ENCODE measurements at regions not wholly inside any gene's neighbourhood (a gene's known extent, or its start where the extent isn't known, plus 50 kb on each side); places are given as distances from the start of the nearest gene placed in this dataset.

GRCh38 chr6:839201-839600 lies 146.3 kb upstream of the EXOC2 start:
- CTCF ChIA-PET, result no interaction called here
- no peaks in the 10 kb centered on the region for H3K36me3 ChIP-seq (ENCODE audit: control insufficient read depth in 2 of 2, insufficient read depth in 2 of 2, low read length in 1 of 2)
- no peak overlapping the region for H3K27ac ChIP-seq (ENCODE audit: control insufficient read depth, insufficient read depth)
- in situ Hi-C loops (cut with MboI) (no loop called here), intact Hi-C loops (cut with micrococcal nuclease; ENCODE audit: unreplicated experiment) (no loop called here)
- ATAC-seq (no peak), FAIRE-seq (no peak), DNase-seq (ENCODE audit: low read depth, low spot score) (no peak)
- H3K4me1 ChIP-seq (ENCODE audit: control insufficient read depth, insufficient read depth, low read length), result no peaks in the 10 kb centered on the region
- BruUV-seq (replicated peaks), result no TSS peak
- H3K27me3 ChIP-seq (replicated peaks in 1 of 2; ENCODE audit: control insufficient read depth in 2 of 2, insufficient read depth in 2 of 2, low read length in 1 of 2), result 0 out of 4 replicates have a peak, but pooled peaks cover 0 to 3% of the 10 kb centered on the region in 2 experiments
- no peak overlapping the region for H3K4me2 ChIP-seq (ENCODE audit: control insufficient read depth, insufficient read depth)
- H3K4me3 ChIP-seq, result no peak overlapping the region
- SMC1A ChIA-PET (ENCODE audit: uncharacterized antibody, unreplicated experiment), result interaction anchor here (1.1 kb wide), 1 partner anchor 10 kb away, joined by 3 read pairs; no protein-coding TSS in a partner anchor
- H4K20me1 ChIP-seq (ENCODE audit: control insufficient read depth, insufficient read depth), result no peaks in the 10 kb centered on the region
- POLR2A ChIA-PET, result no interaction called here
- no peaks in the 10 kb centered on the region for H3K79me2 ChIP-seq (ENCODE audit: control insufficient read depth, insufficient read depth, low read length)
- H2AFZ ChIP-seq (ENCODE audit: control insufficient read depth, low read depth, low read length), result no peak overlapping the region
- RAD21 ChIA-PET (ENCODE audit: unreplicated experiment), result no interaction called here
- 21% methylated on average over 2 of the region's 2 CpGs for WGBS (ENCODE audit: insufficient coverage, insufficient replicate concordance, low lambda C conversion rate, missing lambda C conversion rate)
- no peaks in the 10 kb centered on the region; the same call in 1 of the 3 replicates for H3K9me3 ChIP-seq (replicated peaks; ENCODE audit: control insufficient read depth, insufficient read depth, low read length)
- no peak overlapping the region for H3K9ac ChIP-seq (ENCODE audit: control insufficient read depth, insufficient read depth, low read length)
- TF ChIP-seq GABPA (IDR thresholded peaks at IDR 0.05; ENCODE audit: low read depth) (no peak), CEBPB (IDR thresholded peaks at IDR 0.05; ENCODE audit: borderline replicate concordance in 1 of 2, low read depth in 2 of 2, low read length in 2 of 2) (no peak), RAD21 (IDR thresholded peaks at IDR 0.05; ENCODE audit: insufficient read depth, low read depth, low read length) (no peak), CEBPZ (IDR thresholded peaks at IDR 0.05; ENCODE audit: low read depth, low read length) (no peak), ATF2 (IDR thresholded peaks at IDR 0.05; ENCODE audit: low read length) (no peak), HDGF (IDR thresholded peaks at IDR 0.05) (no peak), SMAD5 (IDR thresholded peaks at IDR 0.05; ENCODE audit: low read depth) (no peak), RFX5 (IDR thresholded peaks at IDR 0.05; ENCODE audit: low read depth, low read length) (no peak), TCF7 (IDR thresholded peaks at IDR 0.05; ENCODE audit: borderline replicate concordance) (no peak), BRCA1 (IDR thresholded peaks at IDR 0.05; ENCODE audit: low read depth, low read length) (no peak)
- TF ChIP-seq, protein P1, sequence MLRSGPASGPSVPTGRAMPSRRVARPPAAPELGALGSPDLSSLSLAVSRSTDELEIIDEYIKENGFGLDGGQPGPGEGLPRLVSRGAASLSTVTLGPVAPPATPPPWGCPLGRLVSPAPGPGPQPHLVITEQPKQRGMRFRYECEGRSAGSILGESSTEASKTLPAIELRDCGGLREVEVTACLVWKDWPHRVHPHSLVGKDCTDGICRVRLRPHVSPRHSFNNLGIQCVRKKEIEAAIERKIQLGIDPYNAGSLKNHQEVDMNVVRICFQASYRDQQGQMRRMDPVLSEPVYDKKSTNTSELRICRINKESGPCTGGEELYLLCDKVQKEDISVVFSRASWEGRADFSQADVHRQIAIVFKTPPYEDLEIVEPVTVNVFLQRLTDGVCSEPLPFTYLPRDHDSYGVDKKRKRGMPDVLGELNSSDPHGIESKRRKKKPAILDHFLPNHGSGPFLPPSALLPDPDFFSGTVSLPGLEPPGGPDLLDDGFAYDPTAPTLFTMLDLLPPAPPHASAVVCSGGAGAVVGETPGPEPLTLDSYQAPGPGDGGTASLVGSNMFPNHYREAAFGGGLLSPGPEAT (IDR thresholded peaks at IDR 0.05; ENCODE audit: low read depth), result no peak
- TF ChIP-seq, protein P2, sequence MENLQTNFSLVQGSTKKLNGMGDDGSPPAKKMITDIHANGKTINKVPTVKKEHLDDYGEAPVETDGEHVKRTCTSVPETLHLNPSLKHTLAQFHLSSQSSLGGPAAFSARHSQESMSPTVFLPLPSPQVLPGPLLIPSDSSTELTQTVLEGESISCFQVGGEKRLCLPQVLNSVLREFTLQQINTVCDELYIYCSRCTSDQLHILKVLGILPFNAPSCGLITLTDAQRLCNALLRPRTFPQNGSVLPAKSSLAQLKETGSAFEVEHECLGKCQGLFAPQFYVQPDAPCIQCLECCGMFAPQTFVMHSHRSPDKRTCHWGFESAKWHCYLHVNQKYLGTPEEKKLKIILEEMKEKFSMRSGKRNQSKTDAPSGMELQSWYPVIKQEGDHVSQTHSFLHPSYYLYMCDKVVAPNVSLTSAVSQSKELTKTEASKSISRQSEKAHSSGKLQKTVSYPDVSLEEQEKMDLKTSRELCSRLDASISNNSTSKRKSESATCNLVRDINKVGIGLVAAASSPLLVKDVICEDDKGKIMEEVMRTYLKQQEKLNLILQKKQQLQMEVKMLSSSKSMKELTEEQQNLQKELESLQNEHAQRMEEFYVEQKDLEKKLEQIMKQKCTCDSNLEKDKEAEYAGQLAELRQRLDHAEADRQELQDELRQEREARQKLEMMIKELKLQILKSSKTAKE (IDR thresholded peaks at IDR 0.05; ENCODE audit: low read depth, poor library complexity, severe bottlenecking), result no peak

Measured in GM12878 (cell line).